ES-I3 (cell line): ENCODE measurements at regions not wholly inside any gene's neighbourhood (a gene's known extent, or its start where the extent isn't known, plus 50 kb on each side); places are given as distances from the start of the nearest gene placed in this dataset.

Experiments
- H3K36me3 ChIP-seq: 2 replicates; pipeline ENCODE4 v1.6.1; 2013; ENCODE audit warnings: mild to moderate bottlenecking, low read length, control low read depth, moderate library complexity; ENCODE audit not compliant: insufficient read depth
- H3K4me1 ChIP-seq: 2 replicates; pipeline ENCODE4 v1.6.1; 2013; ENCODE audit warnings: mild to moderate bottlenecking, control low read depth, low read length; ENCODE audit not compliant: insufficient read depth
- H3K9ac ChIP-seq: 2 replicates; pipeline ENCODE4 v1.6.1; 2013; ENCODE audit warnings: low read depth, mild to moderate bottlenecking, low read length, moderate library complexity
- H3K9me3 ChIP-seq: 2 replicates; pipeline ENCODE4 v1.6.1; 2013; ENCODE audit warnings: mild to moderate bottlenecking, low read length, moderate library complexity; ENCODE audit not compliant: control insufficient read depth, insufficient read depth

GRCh38 chr2:2400286-2401038 is 69.4 kb upstream of the MYT1L start:
- no peaks in the 10 kb centered on the region for H3K36me3 ChIP-seq
- H3K9me3 ChIP-seq: no peaks in the 10 kb centered on the region
- H3K4me1 ChIP-seq: no peaks in the 10 kb centered on the region

GRCh38 chr2:2399396-2399795 is 68.3 kb upstream of the MYT1L start:
- Histone ChIP-seq H3K4me1 (no peaks in the 10 kb centered on the region), H3K9me3 (no peaks in the 10 kb centered on the region), H3K36me3 (no peaks in the 10 kb centered on the region), H3K9ac (no peak overlapping the region)

More at GRCh38 chr2:2400286-2401038, 69.4 kb upstream of the MYT1L start:
- H3K9ac ChIP-seq: no peak overlapping the region

- Histone ChIP-seq H3K36me3 (no peaks in the 10 kb centered on the region), H3K4me1 (no peaks in the 10 kb centered on the region), H3K9ac (no peak overlapping the region), H3K9me3 (no peaks in the 10 kb centered on the region)
Measured at GRCh38 chr2:2392332-2392731, 61.3 kb upstream of the MYT1L start.

DNA sequence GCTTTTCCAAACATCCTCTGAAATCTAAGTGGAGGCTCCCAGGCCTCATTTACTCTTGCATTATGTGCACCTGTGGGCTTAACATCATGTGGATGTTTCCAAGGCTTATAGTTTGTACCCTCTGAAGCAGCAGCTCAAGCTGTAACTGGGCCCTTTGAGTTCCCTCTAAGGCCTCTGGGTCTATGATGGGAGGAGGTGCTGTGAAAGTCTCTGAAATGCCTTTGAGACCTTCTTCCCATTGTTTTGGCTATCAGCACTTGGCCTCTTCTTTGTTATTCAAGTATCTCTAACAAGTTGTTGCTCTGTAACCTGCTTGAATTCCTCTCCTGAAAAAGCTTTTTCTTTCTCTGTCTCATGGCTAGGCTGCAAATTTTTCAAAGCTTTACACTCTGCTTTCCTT is 58.1 kb upstream of the MYT1L start:
- no peaks in the 10 kb centered on the region for H3K36me3 ChIP-seq
- H3K9me3 ChIP-seq: no peaks in the 10 kb centered on the region
- H3K4me1 ChIP-seq: no peaks in the 10 kb centered on the region
- no peak overlapping the region for H3K9ac ChIP-seq
